Loucy (cell line): ENCODE measurements at regions not wholly inside any gene's neighbourhood (a gene's known extent, or its start where the extent isn't known, plus 50 kb on each side); places are given as distances from the start of the nearest gene placed in this dataset.

Source experiments
- CTCF ChIP-seq: fragments of 200-600 bp; sonication (generic); conservative IDR thresholded peaks from 2 replicates; pipeline ENCODE4 v1.5.1; 2014; ENCODE audit warnings: mild to moderate bottlenecking, antibody characterized with exemption, low read length
- EZH2phosphoT487 ChIP-seq: fragments of 200-600 bp; IDR thresholded peaks from 2 replicates; pipeline ENCODE4 v1.6.1; 2018; ENCODE audit warnings: antibody characterized with exemption, mild to moderate bottlenecking, moderate library complexity, borderline replicate concordance

- TF ChIP-seq CTCF (no peak), EZH2phosphoT487 (no peak)
Measured at GRCh38 chr14:23735394-23735793, 99.2 kb downstream of the DHRS2 start.
